CD4-positive, alpha-beta T cell (primary cell): ENCODE measurements at regions not wholly inside any gene's neighbourhood (a gene's known extent, or its start where the extent isn't known, plus 50 kb on each side); places are given as distances from the start of the nearest gene placed in this dataset.

Source experiments
- ATAC-seq: fragments of 200-7000 bp; cut with Tn5 transposase; one replicate; pipeline ENCODE4 v1.10.0; 2022; ENCODE audit warnings: mild to moderate bottlenecking; ENCODE audit not compliant: poor library complexity
- CTCF ChIA-PET: fragments of 350-600 bp; sonication (Branson Sonifier 250); formaldehyde crosslinking; loops from one replicate; lab custom pipeline; 2021; ENCODE audit warnings: antibody characterized with exemption, inconsistent platforms; lab: Charles Lee
- POLR2A ChIA-PET: fragments of 350-600 bp; sonication (Branson Sonifier 250); formaldehyde crosslinking; loops from one replicate; lab custom pipeline; 2021; ENCODE audit warnings: antibody characterized with exemption, inconsistent platforms; lab: Charles Lee
- DNase-seq, 14 experiments: peaks; one replicate each; pipeline ENCODE4 v3.0.0-alpha.2; 2013 to 2020; ENCODE audit warnings: mixed read lengths in 2 of 14
- H3K27ac ChIP-seq, 2 donors: one replicate each; pipeline versions ENCODE4 v1.5.1 to v1.7.0; 2013; ENCODE audit warnings: low read length in 2 of 2, low read depth in 1 of 2, mild to moderate bottlenecking in 1 of 2
- H3K27me3 ChIP-seq, 2 experiments: 1 replicate in 1 of 2; 2 replicates in 1 of 2; pipeline versions ENCODE4 v1.6.1 to v1.7.0; 2013; ENCODE audit warnings: low read length in 2 of 2, control low read depth in 1 of 2, mild to moderate bottlenecking in 1 of 2, moderate library complexity in 1 of 2; ENCODE audit not compliant: insufficient read depth in 2 of 2, control insufficient read depth in 1 of 2
- H3K36me3 ChIP-seq: one replicate; pipeline ENCODE4 v1.6.1; 2013; ENCODE audit warnings: low read length, control low read depth; ENCODE audit not compliant: insufficient read depth
- H3K4me1 ChIP-seq: one replicate; pipeline ENCODE4 v1.6.1; 2013; ENCODE audit warnings: low read length, control low read depth; ENCODE audit not compliant: insufficient read depth
- H3K4me3 ChIP-seq: one replicate; pipeline ENCODE4 v1.5.1; 2013; ENCODE audit warnings: mild to moderate bottlenecking, low read length, moderate library complexity
- H3K9me3 ChIP-seq, 2 experiments: 1 replicate in 1 of 2; 2 replicates in 1 of 2; pipeline versions ENCODE4 v1.6.1 to v1.7.0; 2013; ENCODE audit warnings: low read length in 2 of 2, mild to moderate bottlenecking in 2 of 2, control low read depth in 1 of 2, moderate library complexity in 1 of 2; ENCODE audit not compliant: control insufficient read depth in 1 of 2, insufficient read depth in 1 of 2
- H3K27ac Mint-ChIP-seq: one replicate; pipeline ENCODE4 v1.8.0; 2020; ENCODE audit warnings: mixed read lengths
- H3K27me3 Mint-ChIP-seq: one replicate; pipeline ENCODE4 v1.8.0; 2021; ENCODE audit warnings: mixed read lengths
- H3K36me3 Mint-ChIP-seq: one replicate; pipeline ENCODE4 v1.8.0; 2021; ENCODE audit warnings: low read depth, mixed read lengths
- H3K4me1 Mint-ChIP-seq: one replicate; pipeline ENCODE4 v1.8.0; 2021; ENCODE audit warnings: low read depth, mixed read lengths
- H3K4me3 Mint-ChIP-seq: one replicate; pipeline ENCODE4 v1.8.0; 2020; ENCODE audit warnings: mild to moderate bottlenecking, mixed read lengths
- H3K9me3 Mint-ChIP-seq: one replicate; pipeline ENCODE4 v1.8.0; 2020; ENCODE audit warnings: mixed read lengths
- CTCF ChIP-seq: fragments of 200-600 bp; IDR thresholded peaks from one replicate; pipeline ENCODE4 v1.8.0; 2022; ENCODE audit warnings: antibody characterized with exemption, mild to moderate bottlenecking
- intact Hi-C, 2 experiments: fragments of 100-400 bp; cut with DNase I in 1 of 2; cut with micrococcal nuclease in 1 of 2; formaldehyde crosslinking; loops; one replicate each; pipeline versions ENCODE4 v1.15.1 to v1.9.0; 2023 to 2025; cut with DNase I, micrococcal nuclease

GRCh38 chr13:50513300-50513877 lies 330.1 kb downstream of the DLEU7 start:
- H3K27me3 ChIP-seq = no peaks in the 10 kb centered on the region
- no peak overlapping the region for H3K4me3 ChIP-seq
- no peaks in the 10 kb centered on the region for H3K27me3 Mint-ChIP-seq
- H3K36me3 Mint-ChIP-seq = no peaks in the 10 kb centered on the region
- ChIA-PET CTCF (no interaction called here), POLR2A (interaction anchor here (1.1 to 1.5 kb wide), 4 partner anchors 200 to 516 kb away, joined by 4 to 10 read pairs (median 4); partner anchors contain the start of gene TRIM13)
- H3K9me3 ChIP-seq = peaks cover 0 to 3% of the 10 kb centered on the region in 2 experiments
- H3K27ac Mint-ChIP-seq = no peak overlapping the region
- no peak for ATAC-seq
- no peak for TF ChIP-seq CTCF
- no peak overlapping the region for H3K4me3 Mint-ChIP-seq
- H3K4me1 Mint-ChIP-seq = no peaks in the 10 kb centered on the region
- peak overlapping the region in 1 of 2 donors; percentile 61 for H3K27ac ChIP-seq
- no peaks in the 10 kb centered on the region for H3K36me3 ChIP-seq
- no peaks in the 10 kb centered on the region for H3K9me3 Mint-ChIP-seq
- intact Hi-C loops = loop anchor here in 1 of 2 experiments (10.0 kb wide), 1 partner anchor 429 kb away; no protein-coding TSS in a partner anchor
- H3K4me1 ChIP-seq = peaks cover 23% of the 10 kb centered on the region
- DNase-seq = no peak

- CTCF ChIA-PET = no interaction called here
- no peak overlapping the region for H3K4me3 Mint-ChIP-seq
Observed at GRCh38 chr13:50514249-50514648, 329.2 kb downstream of the DLEU7 start.

GRCh38 chr13:50518131-50518530 lies 325.4 kb downstream of the DLEU7 start:
- Mint-ChIP-seq H3K36me3 (no peaks in the 10 kb centered on the region), H3K27me3 (no peaks in the 10 kb centered on the region), H3K9me3 (no peaks in the 10 kb centered on the region), H3K4me3 (no peak overlapping the region), H3K27ac (no peak overlapping the region), H3K4me1 (peaks cover 7% of the 10 kb centered on the region)
- ChIA-PET POLR2A (no interaction called here), CTCF (no interaction called here)
- ATAC-seq (no peak), DNase-seq (no peak)
- intact Hi-C loops = loop anchor here in 1 of 2 experiments (10.0 kb wide), 1 partner anchor 433 kb away; no protein-coding TSS in a partner anchor
- TF ChIP-seq CTCF = no peak
- no peak overlapping the region for H3K27ac ChIP-seq
- H3K36me3 ChIP-seq = no peaks in the 10 kb centered on the region
- H3K9me3 ChIP-seq = no peaks in the 10 kb centered on the region
- peaks cover 7% of the 10 kb centered on the region for H3K4me1 ChIP-seq
- H3K4me3 ChIP-seq = no peak overlapping the region
- no peaks in the 10 kb centered on the region for H3K27me3 ChIP-seq

More at GRCh38 chr13:50514249-50514648, 329.2 kb downstream of the DLEU7 start:
- no peaks in the 10 kb centered on the region for H3K9me3 ChIP-seq
- no peaks in the 10 kb centered on the region for H3K36me3 ChIP-seq
- H3K4me1 ChIP-seq = peaks cover 26% of the 10 kb centered on the region
- no peaks in the 10 kb centered on the region for H3K27me3 Mint-ChIP-seq
- POLR2A ChIA-PET = no interaction called here
- no peak for TF ChIP-seq CTCF
- intact Hi-C loops = loop anchor here in 1 of 2 experiments (10.0 kb wide), 1 partner anchor 429 kb away; no protein-coding TSS in a partner anchor
- H3K27ac Mint-ChIP-seq = no peak overlapping the region
- H3K27me3 ChIP-seq = no peaks in the 10 kb centered on the region
- H3K4me3 ChIP-seq = no peak overlapping the region
- DNase-seq (no peak), ATAC-seq (no peak)
- no peaks in the 10 kb centered on the region for H3K9me3 Mint-ChIP-seq
- no peaks in the 10 kb centered on the region for H3K36me3 Mint-ChIP-seq
- peaks cover 4% of the 10 kb centered on the region for H3K4me1 Mint-ChIP-seq
- H3K27ac ChIP-seq = no peak overlapping the region
